Limb (tissue), 2 donors: ENCODE measurements at regions not wholly inside any gene's neighbourhood (a gene's known extent, or its start where the extent isn't known, plus 50 kb on each side); places are given as distances from the start of the nearest gene placed in this dataset.

ENCODE experiments used
- DNase-seq, 2 donors: peaks; one replicate each; pipeline ENCODE4 v3.0.0-alpha.2; 2016; ENCODE audit errors: extremely low spot score in 2 of 2

DNA sequence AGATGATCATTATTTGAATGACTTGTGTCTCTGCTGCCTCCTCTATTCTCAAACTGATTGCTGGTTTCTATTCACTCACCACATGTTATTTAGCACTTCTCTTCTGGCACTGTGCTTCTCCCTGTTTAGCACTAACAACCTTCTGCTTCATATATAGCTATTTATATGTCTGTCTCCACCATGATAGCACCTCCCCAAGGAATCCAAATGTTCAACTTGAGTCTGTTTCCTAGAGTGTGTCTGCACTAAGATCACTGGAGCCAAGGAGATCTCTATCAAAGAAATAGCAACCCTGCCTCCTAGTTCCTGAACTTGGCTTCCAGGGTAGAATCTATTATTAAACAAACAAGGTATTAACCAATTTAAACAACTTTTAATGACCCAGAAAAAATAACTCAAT lies 104.5 kb downstream of the CYP26A1 start:
- DNase-seq, result no peak

DNA sequence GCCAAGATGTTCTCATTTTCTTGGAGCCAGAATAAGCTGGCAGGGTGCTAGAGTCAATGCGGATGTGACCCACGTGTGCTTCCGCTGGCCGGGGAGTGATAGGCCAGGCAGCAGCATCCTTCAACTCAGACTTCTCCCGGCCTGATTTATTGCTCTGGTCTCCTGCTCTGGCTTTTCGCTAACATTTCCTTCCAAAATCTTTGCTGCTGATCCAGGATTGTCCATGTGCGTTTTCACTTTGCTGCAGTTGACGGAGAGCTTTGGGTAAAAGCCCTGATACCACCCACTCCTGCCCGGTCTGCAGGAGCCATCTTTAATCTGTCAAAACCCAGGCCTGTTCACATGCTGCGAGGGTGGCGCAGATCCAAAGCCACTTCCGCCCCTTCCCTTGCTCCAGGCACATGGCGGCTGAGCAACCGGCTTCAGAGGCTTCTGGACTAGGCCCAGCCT lies 106.8 kb downstream of the CYP26A1 start:
- peak; percentile 74 to 77 for DNase-seq

DNA sequence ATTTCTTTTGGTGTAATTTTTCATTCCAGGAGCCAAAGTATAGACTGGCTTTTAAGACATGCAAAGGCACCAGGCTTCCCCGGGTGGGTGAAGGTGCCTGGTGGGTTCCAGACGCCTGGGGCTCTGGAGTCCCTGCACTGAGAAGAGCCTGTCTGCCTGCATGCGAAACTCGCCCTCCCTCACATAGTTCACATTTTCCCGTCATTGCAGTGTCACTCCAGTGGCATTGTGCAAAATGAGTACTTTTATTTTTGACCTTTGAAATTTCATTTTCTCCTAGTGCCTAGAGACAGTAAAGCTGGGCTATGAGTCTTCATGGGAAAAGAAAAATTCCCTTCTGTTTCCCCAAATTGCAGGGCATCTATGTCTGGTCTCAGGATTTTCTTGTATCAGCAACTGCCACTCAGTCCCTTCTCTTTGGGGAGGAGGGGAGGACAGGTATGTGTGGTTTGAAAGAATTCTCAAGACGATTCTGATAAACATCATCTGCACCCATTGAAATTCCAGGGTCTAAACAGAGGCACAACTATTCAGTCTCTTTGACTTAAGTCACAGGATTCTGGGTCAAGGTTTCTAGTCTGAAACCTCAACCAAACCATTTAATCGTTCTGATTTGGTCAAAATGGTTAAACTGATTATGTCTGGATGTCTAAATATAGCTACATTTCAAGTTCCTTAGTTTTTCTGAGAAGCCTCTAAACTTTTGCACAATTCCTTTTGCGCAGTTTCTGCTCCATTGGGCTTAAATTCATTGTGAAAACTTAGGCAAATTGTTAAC lies 107.8 kb downstream of the CYP26A1 start:
- no peak for DNase-seq

DNA sequence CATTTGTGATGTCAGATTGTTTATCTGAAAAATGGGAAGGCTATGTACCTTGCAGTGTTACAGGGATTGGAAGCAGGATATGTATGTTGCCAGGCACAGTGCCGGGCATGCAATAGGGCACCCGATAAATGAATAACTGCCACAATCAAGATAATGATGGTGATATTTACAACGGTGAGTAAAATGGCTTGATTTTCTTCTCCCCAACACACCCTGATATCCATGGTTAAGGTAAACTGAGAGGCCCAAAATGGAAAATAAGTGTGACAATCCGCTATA lies 108.3 kb downstream of the CYP26A1 start:
- no peak for DNase-seq

DNA sequence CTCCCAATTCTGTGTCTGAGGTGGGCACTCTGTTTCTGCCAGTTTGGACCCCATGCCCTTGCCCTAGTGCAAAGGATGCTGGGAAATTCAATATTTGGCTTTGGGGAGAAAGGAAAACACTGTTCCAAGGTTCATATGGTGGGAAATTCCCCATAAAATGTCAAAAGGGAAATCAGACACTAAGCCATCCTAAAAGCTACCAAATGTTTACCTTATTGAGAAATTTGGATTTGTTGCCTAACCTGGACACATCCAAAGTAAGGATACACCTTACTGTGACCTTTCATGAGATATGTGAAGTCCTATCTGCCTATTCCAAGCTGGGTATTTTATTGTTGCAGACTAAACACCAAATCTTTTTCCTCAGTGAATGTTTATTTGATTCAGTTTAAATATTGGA lies 109.1 kb downstream of the CYP26A1 start:
- DNase-seq, result no peak

DNA sequence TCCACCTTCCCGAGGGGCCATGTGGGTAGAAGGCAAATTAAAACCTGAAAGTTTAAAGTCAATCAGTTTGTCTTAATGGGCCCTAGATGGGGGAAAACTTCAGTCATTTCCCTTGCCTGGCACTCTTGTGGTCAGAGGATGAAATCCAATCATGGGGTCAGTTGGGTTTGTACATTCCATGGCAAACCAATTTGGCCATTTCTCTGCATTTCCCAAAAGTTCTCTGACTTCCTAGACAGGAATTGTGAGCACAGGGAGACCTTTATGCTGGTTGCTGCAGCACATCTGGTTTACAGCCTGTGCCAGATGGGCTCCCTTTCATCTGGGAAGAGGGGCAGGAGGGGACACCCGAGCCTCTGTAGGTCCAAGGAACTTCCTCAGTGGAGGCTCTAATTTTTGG lies 113.0 kb downstream of the CYP26A1 start:
- peak in 1 of 2 donors; percentile 13 for DNase-seq

DNA sequence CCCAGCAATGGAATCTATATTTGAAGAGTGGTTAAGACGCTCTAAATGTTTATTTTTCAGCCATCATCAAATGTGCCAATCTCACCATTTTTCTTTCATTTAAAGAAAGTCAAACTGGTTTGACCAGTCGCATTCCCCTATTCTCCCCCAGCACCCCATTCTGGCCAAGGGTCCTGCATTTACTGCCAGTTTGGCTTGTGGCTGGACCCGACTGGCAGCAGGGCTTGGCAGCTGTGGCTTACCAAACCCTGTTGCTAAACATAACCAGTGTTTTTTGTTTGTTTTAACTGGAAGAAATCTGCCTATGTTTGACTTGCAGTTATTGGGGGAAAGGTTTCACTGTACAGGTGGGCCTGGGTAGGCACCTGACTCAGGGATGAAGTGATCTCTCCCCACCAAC lies 116.3 kb downstream of the CYP26A1 start:
- no peak for DNase-seq

DNA sequence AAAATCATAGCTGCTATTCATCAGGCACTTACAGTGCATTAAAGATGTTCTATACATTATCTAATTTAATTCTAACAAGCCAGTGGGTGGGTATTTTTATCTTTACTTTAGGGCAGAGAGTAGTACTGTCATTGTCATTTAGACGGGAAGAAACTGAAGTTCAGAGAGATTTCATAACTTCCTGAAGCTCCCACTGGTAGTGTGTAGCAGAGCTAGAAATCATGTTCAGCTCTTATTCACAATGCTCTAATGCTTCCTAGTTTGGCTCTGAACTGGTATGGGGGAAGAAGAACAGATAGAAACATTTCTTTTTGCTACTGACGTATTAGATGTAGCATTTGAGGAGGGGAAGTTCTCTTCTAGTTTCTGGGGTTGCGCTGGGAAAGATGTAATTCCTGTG lies 116.7 kb downstream of the CYP26A1 start:
- no peak for DNase-seq

DNA sequence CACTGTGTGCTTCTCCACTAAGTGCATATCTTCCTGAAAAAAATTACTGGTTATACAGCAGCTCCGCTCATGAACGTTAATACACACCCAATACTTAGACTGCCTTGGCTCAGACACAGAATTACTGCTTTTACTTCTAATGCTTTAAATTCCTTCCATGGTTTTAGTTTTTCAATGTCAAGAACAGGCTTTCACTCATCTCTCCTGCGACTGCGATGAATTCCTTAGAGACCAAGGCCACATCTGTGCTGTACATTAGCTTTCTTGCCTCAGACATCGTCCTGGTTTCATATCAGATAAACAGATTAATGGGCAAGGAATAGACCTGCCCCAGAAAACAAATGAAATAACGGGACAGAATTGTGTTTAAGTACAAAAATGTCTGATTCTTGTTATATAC lies 120.2 kb downstream of the CYP26A1 start:
- DNase-seq, result peak in 1 of 2 donors; percentile 3

DNA sequence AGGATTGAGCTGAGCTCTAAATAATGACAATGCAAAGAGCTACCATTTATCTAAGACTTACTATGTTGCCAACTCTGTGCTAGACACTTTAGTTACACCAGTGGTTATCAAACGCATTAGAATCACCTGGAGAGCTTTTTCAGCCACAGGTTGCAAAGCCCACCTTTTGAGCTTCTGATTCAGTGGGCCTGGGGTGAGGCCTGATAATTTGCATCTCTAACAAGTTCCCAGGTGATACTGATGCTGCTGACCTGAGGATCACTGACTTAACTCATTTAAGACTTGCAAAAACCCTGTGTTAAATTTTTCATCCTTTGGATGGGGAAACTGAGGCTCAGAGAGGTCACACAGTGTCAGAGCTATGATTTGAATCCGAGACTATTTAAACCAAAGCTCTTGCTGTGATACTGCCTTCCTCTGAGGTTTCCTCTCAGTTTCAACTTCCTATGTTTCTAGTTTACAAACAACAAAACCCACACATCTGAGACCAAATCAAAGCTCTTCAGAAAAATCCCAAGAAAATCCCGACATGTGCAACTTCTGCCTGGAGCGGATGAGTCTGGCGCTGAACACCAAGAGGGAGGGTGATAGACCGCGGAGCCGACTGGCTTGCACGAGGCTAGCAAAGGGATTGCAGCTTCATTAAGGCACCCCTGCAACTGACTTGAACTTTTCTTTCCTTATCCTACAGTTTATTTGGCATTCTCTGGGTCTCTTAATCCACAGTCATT lies 124.9 kb downstream of the CYP26A1 start:
- peak; percentile 43 to 46 for DNase-seq

DNA sequence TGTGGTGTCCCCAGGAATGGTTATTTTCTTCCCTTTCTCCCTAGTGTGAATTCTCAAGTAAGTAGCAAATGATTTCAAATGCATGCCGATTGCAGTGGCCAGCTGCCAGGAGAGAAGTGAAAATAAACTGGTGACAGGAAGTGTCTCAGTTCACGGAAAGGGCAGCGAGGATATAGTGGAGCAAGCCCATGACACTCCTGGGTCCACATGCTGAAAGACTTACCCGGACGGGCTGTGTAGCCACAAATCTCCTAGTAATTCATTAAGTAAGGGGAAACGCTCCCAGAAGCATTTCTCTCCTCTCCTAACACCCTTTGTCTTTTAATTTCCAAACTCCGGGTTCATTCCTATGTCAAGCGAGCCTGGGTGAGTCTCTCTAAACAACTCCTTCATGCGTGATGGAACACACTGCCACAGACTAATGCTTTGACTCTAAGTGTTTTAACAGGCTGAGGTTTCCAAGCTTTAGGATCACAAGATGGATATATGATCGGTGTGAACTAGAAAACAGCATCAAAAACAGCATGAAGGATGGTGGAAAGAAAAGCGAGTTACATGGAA lies 125.6 kb downstream of the CYP26A1 start:
- peak; percentile 62 to 70 for DNase-seq

DNA sequence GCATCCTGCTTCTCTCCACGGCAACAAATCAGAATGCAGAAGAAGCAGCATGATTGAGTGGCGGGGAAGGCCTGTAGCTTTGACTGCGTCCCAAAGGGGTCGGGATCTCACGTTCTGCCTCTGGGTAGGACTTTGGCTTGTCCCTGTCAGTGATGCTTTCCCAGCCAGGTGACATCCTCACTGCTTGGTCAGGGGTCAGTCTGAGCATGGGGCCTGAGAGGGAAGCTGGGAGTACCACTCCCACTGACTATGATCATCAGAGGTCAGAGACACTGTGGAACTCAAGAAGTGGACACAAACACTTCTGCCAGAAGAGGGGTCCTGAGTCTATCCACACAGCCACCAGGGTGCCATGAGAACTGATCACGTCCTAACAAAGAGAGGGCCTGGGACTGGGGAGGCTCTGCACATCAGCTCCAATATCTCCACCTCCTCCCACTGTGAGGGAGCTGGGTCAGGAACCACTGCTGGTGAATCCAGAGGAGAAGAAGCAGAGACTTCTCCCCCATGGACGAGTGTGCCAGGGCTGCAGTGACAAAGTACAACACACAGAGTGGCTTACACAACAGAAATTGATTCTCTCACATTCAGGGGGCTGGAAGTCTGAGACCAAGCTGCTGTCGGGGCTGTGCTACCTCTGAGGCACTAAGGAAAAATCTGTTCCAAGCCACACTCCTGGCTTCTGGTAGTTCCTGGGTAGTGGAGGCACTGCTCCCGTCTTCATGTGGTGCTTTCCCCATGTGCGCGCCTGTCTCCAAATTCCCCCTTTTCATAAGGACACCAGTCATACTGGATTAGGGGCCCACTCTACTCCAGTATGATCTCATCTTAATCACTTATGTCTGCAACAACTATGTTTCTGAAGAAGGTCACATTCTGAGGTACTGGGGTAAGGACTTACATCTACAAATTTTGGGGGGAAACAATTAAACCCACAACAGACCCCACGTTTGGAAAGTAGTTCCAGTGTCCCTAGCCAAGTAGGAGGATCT lies 131.1 kb downstream of the CYP26A1 start:
- DNase-seq, result no peak

DNA sequence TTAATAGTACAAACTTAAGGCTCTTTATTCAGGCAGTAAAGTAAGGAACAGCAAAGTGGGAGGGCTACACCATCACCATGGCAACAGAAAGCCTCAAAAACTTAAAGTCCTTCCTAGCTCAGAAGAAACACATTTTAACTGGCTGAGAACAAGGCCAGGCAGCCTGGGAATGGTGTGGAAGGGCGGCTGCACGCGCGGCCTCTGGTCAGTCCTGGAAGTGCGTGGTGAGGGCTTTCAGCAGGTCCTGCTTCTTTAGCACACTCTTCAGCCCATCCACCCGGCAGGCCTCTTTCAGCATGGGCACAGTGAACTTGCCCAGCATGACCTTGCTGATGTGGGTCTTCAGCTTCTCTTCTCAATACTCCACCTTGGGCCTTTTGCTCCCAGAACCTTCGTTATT lies 133.0 kb downstream of the CYP26A1 start:
- no peak for DNase-seq

DNA sequence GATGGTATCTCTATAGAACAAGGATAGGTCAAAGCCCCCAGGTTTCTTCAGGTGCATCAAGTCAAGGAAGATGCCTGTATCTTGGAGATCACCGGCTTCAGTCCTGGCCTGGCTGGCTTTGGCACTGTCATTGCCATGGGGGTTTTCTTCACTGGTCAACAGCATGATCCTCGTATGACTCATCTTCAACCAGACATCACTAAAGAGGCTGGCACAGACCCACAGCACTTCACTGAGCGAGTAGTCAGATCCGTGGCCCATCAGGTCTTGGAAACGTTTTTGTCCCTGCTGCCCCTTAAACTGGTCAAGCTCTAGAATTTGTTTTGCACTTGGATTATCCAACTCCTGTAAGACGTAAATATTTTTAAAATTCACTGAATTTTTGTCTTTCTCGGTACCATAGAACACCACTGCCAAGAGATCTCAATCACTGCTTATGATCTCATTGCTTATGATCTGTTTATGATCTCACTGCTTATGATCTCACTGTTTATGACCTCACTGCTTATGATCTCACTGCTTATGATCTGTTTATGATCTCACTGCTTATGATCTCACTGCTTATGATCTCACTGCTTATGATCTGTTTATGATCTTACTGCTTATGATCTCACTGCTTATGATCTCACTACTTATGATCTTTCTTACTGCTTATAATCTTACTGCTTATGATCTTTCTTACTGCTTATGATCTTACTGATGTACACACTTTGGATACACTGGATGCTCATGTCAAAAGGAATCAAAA lies 135.2 kb downstream of the CYP26A1 start:
- DNase-seq, result no peak

DNA sequence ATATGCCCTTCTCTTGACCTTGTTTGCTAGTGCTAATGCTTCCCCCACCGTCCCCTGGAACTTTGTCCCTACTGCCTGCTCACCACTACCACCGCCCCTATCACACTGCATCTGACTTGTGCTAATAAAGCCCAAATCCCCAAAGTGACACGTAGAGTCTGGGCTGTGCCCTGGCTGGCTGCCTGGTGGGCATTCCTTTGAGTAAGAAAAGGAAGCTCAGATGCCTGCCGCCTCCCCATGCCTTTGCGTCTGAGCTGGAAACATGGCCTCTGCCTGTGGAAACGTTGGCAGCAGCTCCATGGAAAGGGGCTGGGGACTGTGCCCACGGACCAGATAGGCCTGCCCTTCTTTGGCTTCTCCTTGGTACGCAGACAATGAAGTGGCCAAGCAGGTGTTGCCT lies 138.3 kb downstream of the CYP26A1 start:
- DNase-seq, result no peak

DNA sequence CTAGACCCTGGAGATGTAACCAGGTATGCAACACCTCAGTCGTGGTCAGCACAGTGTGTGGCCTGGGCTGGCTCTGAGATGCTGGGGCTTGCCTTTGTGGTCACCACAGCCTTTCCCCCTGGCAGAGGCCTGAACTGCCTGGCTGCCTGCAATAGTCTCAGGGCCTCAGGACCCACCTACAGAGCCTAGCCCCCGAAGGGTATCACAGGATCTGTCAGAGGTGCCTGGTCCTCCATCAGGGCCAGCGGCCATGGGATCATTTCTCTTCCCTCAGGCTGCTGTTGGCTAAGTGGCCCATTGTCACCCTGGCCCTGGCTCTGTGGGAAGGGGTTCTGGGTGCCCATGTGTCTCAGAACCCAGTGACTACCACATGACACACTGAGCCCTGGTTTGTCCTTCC lies 141.6 kb downstream of the CYP26A1 start:
- no peak for DNase-seq

DNA sequence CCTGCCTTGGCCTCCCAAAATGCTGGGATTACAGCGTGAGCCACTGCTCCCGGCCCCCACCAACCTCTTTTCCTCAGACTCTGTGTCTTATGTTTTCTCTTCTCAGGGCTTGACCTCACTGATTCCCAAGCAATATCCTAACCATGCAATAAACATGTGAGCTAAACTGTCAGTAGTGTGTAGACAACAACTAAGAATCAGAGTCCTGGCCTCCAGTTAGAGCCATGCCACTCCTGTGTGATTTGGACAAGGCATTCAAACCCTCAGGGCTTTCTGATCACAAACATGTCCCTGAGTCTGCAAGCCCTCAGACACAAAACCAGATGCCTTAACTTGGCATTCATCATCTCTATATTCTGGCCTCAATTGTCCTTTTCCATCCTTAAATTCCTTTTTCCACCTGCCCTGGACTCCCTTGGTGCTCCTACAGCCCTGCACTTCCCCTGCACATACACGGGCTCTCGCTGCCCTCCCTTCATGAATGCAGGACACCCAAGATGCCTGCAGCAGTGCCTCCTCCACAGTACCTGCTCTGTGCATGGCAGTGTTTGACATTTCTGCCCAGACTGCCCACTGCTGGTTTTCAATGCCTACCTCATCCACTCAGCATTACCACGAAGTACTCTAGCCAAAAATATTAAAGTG lies 142.8 kb downstream of the CYP26A1 start:
- no peak for DNase-seq

DNA sequence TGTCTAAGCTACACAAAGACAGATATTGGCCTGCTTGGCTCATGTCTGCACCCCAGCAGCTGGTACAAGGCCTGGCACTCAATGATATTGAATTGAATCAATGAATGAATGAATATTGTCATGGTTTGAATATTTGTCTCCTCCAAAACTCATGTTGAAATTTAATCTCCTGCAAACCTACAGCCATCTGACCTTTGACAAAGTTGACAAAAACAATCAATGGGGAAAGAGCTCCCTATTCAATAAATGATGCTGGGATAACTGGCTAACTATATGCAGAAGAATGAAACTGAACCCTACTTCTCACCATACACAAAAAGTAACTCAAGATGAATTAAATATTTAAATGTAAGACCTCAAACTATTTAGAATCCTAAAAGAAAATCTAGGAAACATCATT lies 144.7 kb downstream of the CYP26A1 start:
- DNase-seq, result no peak

DNA sequence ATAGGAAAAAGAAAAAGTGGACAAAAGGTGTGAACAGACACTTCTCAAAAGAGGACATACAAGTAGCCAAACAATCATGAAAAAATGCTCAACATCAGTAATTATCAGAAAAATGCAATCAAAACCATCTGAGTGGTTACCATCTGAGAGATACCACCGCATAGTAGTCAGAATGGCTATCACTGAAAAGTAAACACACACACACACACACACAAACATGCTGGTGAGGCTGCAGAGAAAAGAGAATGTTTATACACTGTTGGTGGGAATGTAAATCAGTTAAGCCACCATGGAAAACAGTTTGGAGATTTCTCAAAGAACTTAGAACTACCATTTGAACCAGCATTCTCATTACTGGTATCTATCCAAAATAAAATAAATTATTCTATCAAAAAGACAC lies 145.7 kb downstream of the CYP26A1 start:
- no peak for DNase-seq
